ENCODE measurements at regions not wholly inside any gene's neighbourhood (a gene's known extent, or its start where the extent isn't known, plus 50 kb on each side); places are given as distances from the start of the nearest gene placed in this dataset.
A peak's percentile ranks its signal among the peaks of the same experiment; 100 is the strongest.

GRCh38 chr1:8267307-8267706 lies 50.6 kb upstream of the SLC45A1 start:
- TF ChIP-seq CREB1 (IDR thresholded peaks at IDR 0.05) (no peak), SAP30 (IDR thresholded peaks at IDR 0.05; ENCODE audit: insufficient read depth, insufficient replicate concordance, low read length) (no peak)
- DNase-seq (ENCODE audit: low read depth in 1 of 2, low spot score in 2 of 2) (no peak), FAIRE-seq (no peak)
- 37% methylated on average over 5 of the region's 5 CpGs; no CpG with 5 or more reads in 1 of the 2 experiments for WGBS, 2 experiments (ENCODE audit: extremely low coverage in 1 of 2, insufficient coverage in 1 of 2, insufficient read length in 1 of 2, insufficient replicate concordance in 2 of 2, low coverage in 1 of 2, low lambda C conversion rate in 2 of 2, missing lambda C conversion rate in 1 of 2)
- H3K56ac ChIP-seq (replicated peaks; ENCODE audit: insufficient read length, low read depth, low read length): peak overlapping the region; percentile 70
- peak overlapping the region; percentile 100; the same call in 1 of the 2 replicates for H2BK5ac ChIP-seq (ENCODE audit: low read depth, low read length)
- H3K79me2 ChIP-seq (ENCODE audit: control insufficient read depth in 1 of 2, insufficient read depth in 2 of 2, low read length in 2 of 2): no peaks in the 10 kb centered on the region
- H2AK5ac ChIP-seq (ENCODE audit: low read depth, low read length): peak overlapping the region; percentile 100; the same call in 1 of the 2 replicates
- ChIA-PET CTCF (ENCODE audit: partially characterized antibody) (interaction anchor here (0.8 kb wide), 1 partner anchor 18 kb away, joined by 3 read pairs; no protein-coding TSS in a partner anchor), POLR2A (ENCODE audit: partially characterized antibody) (interaction anchor here (0.9 to 1.2 kb wide), 2 partner anchors 241 to 242 kb away, joined by 3 to 5 read pairs; partner anchors contain the start of gene ERRFI1)
- H3K4me3 ChIP-seq (ENCODE audit: extremely low read depth in 1 of 4, insufficient read depth in 2 of 4, low read depth in 3 of 4, low read length in 4 of 4): peak overlapping the region in 1 of 4 experiments; percentile 20; a peak in 1 of 8 replicates
- H4K8ac ChIP-seq (ENCODE audit: extremely low read depth, insufficient read depth, low read length): no peak overlapping the region
- H3K23ac ChIP-seq (ENCODE audit: insufficient read length): no peak overlapping the region
- H3K79me1 ChIP-seq (ENCODE audit: low read depth, low read length): no peaks in the 10 kb centered on the region
- peak overlapping the region; percentile 79 for H3K4ac ChIP-seq (replicated peaks; ENCODE audit: insufficient read length, low read depth, low read length)
- H3K14ac ChIP-seq (ENCODE audit: insufficient read length): no peak overlapping the region
- H3K23me2 ChIP-seq (ENCODE audit: low read depth, low read length): 0 out of 2 replicates have a peak, but pooled peaks cover 2% of the 10 kb centered on the region
- peaks cover 4 to 10% (median 9%) of the 10 kb centered on the region in 4 experiments for H3K4me1 ChIP-seq (replicated peaks in 1 of 4; ENCODE audit: control insufficient read depth in 3 of 4, insufficient read depth in 4 of 4, low read length in 3 of 4)
- peak overlapping the region; percentile 89; the same call in 1 of the 2 replicates for H3K18ac ChIP-seq (ENCODE audit: extremely low read depth, low read length)
- H2BK12ac ChIP-seq (ENCODE audit: low read depth, low read length): peak overlapping the region; percentile 97
- H4K91ac ChIP-seq (replicated peaks; ENCODE audit: insufficient read length, low read length): peak overlapping the region; percentile 88
- H2AFZ ChIP-seq (ENCODE audit: low read length): no peak overlapping the region
- H4K5ac ChIP-seq (ENCODE audit: insufficient read length, low read depth, low read length): peak overlapping the region; percentile 1
- H3K9me3 ChIP-seq (ENCODE audit: insufficient read depth in 2 of 2, low read depth in 1 of 2, low read length in 1 of 2): no peaks in the 10 kb centered on the region
- peak overlapping the region; percentile 63 for H2BK120ac ChIP-seq (replicated peaks; ENCODE audit: low read depth, low read length)
- 0 out of 2 replicates have a peak overlapping the region, but pooled peaks have one; percentile 46 for H2BK15ac ChIP-seq (ENCODE audit: low read length)
- no peaks in the 10 kb centered on the region for H4K20me1 ChIP-seq (replicated peaks in 1 of 2; ENCODE audit: control insufficient read depth in 1 of 2, insufficient read depth in 2 of 2, low read length in 2 of 2)
- H2BK20ac ChIP-seq (ENCODE audit: low read length): peak overlapping the region; percentile 100; the same call in 1 of the 2 replicates
- H3K36me3 ChIP-seq (ENCODE audit: control insufficient read depth in 2 of 4, insufficient read depth in 4 of 4, low read length in 3 of 4): no peaks in the 10 kb centered on the region
- no peaks in the 10 kb centered on the region for H3K27me3 ChIP-seq (replicated peaks in 1 of 4; ENCODE audit: control insufficient read depth in 3 of 4, extremely low read depth in 1 of 4, insufficient read depth in 3 of 4, low read length in 3 of 4)
- no peak overlapping the region for H3K9ac ChIP-seq (replicated peaks in 1 of 4; ENCODE audit: extremely low read depth in 1 of 4, low read depth in 3 of 4, low read length in 3 of 4)
- no peak overlapping the region for H3K27ac ChIP-seq (ENCODE audit: low read depth, low read length)
- peak overlapping the region; percentile 40 to 53 for H3K4me2 ChIP-seq (ENCODE audit: insufficient read depth in 1 of 2, low read depth in 2 of 2, low read length in 2 of 2)

All from H1 (cell line).